Duodenal mucosa (tissue), 2 donors: ENCODE measurements at regions not wholly inside any gene's neighbourhood (a gene's known extent, or its start where the extent isn't known, plus 50 kb on each side); places are given as distances from the start of the nearest gene placed in this dataset.

Experiments used
- H3K27ac ChIP-seq: one replicate; pipeline ENCODE4 v1.7.0; 2013; ENCODE audit warnings: low read depth, low read length
- H3K27me3 ChIP-seq, 2 donors: one replicate each; pipeline ENCODE4 v1.7.0; 2013; ENCODE audit warnings: low read length in 2 of 2, control low read depth in 1 of 2; ENCODE audit not compliant: insufficient read depth in 2 of 2, control insufficient read depth in 1 of 2
- H3K36me3 ChIP-seq, 2 donors: one replicate each; pipeline ENCODE4 v1.7.0; 2013; ENCODE audit warnings: low read length in 2 of 2, control low read depth in 1 of 2; ENCODE audit not compliant: insufficient read depth in 2 of 2, control insufficient read depth in 1 of 2
- H3K4me1 ChIP-seq, 2 donors: one replicate each; pipeline ENCODE4 v1.7.0; 2013; ENCODE audit warnings: low read length in 2 of 2, control low read depth in 1 of 2; ENCODE audit not compliant: insufficient read depth in 2 of 2, control insufficient read depth in 1 of 2
- H3K4me3 ChIP-seq, 2 donors: one replicate each; pipeline ENCODE4 v1.7.0; 2013; ENCODE audit warnings: low read length in 2 of 2, low read depth in 1 of 2
- H3K9ac ChIP-seq, 2 donors: one replicate each; pipeline ENCODE4 v1.7.0; 2013; ENCODE audit warnings: low read length in 2 of 2, low read depth in 1 of 2
- H3K9me3 ChIP-seq, 2 donors: one replicate each; pipeline ENCODE4 v1.7.0; 2013; ENCODE audit warnings: low read length in 2 of 2, control low read depth in 1 of 2; ENCODE audit not compliant: control insufficient read depth in 1 of 2

DNA sequence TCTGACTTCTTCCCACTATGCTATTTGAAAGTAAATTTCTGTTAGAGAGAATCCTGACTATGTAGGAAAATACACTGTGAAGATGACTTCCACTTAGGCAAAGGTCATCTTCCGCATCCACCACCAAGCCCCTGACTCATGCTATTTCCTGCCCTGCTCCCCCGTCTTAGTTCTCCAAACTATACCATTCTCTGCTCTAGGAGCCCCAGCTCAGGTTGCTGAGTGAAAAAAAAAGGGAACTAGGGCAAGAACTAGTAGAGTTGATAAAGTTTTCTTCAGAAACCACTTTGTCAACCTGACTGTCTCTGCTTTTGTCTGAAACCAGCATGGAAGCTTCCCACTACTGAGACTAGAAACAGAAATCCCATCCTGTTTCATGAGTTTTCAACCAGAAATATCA is 96.9 kb downstream of the EVX1 start:
- peaks cover 0 to 5% of the 10 kb centered on the region in 2 donors for H3K27me3 ChIP-seq

GRCh38 chr7:27344471-27344870 is 101.9 kb downstream of the EVX1 start:
- no peak overlapping the region for H3K9ac ChIP-seq
- H3K4me3 ChIP-seq, result no peak overlapping the region
- peaks cover 0 to 13% of the 10 kb centered on the region in 2 donors for H3K4me1 ChIP-seq
- H3K36me3 ChIP-seq, result no peaks in the 10 kb centered on the region
- H3K27ac ChIP-seq, result no peak overlapping the region
- no peaks in the 10 kb centered on the region for H3K9me3 ChIP-seq
- H3K27me3 ChIP-seq, result peaks cover 0 to 7% of the 10 kb centered on the region in 2 donors

More for the DNA sequence above, 96.9 kb downstream of the EVX1 start:
- Histone ChIP-seq H3K9me3 (no peaks in the 10 kb centered on the region), H3K36me3 (no peaks in the 10 kb centered on the region), H3K4me1 (no peaks in the 10 kb centered on the region), H3K4me3 (no peak overlapping the region), H3K27ac (no peak overlapping the region), H3K9ac (no peak overlapping the region)

DNA sequence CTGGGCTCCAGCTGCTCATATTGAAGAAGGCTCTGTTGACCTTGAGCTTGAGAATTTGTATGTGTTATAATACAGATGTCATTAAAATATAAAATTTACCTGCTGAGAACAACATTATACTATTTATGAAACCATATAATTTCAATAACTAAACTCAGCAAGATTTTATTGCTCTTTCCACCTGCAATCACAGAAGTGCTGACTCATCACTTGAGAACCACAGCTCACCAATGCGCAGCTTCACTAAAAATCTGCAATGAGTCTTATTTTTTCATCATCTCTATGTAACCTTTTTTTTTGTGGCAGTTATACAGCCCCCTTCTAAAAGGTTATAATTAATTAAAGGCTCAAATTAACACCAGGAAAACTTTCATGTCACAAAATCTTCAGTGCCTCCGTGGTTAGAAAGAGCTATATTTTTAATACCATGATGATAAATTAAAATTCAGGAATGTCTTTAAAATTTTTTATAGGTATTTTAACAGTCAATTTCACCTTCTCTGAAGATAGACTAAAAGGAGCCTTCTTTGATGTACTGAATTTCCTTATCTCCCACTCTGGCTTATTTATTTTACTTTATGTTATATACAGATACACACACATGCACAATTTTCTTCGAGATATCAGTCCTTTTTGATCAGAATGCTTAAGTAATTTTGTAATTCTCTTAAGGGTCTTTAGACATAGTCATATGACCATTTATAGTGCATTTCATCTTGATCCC is 102.7 kb downstream of the EVX1 start:
- Histone ChIP-seq H3K9ac (no peak overlapping the region), H3K4me3 (no peak overlapping the region), H3K27me3 (peaks cover 0 to 7% of the 10 kb centered on the region in 2 donors), H3K9me3 (no peaks in the 10 kb centered on the region), H3K36me3 (no peaks in the 10 kb centered on the region), H3K4me1 (peaks cover 0 to 13% of the 10 kb centered on the region in 2 donors), H3K27ac (no peak overlapping the region)

DNA sequence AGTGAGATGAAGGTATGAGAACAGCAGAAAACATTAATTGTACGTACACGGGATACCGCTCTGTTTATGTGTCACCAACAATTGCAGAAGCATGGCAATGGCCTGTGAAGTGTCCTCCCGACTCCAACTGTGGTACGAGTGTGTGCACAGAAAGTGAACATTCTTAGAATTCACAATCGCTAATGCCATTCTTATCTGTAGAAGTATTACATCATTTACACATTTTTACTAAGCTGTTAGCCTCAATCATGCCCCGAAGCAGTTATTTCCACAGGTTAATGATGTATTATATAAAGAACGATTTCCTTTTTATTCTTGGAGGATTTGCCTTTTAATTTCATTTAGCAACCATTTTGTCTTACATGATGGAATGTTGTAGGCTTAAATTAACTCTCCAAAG is 103.4 kb downstream of the EVX1 start:
- Histone ChIP-seq H3K36me3 (no peaks in the 10 kb centered on the region), H3K27ac (no peak overlapping the region), H3K4me3 (no peak overlapping the region), H3K9ac (no peak overlapping the region), H3K27me3 (peaks cover 0 to 7% of the 10 kb centered on the region in 2 donors), H3K4me1 (peaks cover 0 to 13% of the 10 kb centered on the region in 2 donors), H3K9me3 (no peaks in the 10 kb centered on the region)

DNA sequence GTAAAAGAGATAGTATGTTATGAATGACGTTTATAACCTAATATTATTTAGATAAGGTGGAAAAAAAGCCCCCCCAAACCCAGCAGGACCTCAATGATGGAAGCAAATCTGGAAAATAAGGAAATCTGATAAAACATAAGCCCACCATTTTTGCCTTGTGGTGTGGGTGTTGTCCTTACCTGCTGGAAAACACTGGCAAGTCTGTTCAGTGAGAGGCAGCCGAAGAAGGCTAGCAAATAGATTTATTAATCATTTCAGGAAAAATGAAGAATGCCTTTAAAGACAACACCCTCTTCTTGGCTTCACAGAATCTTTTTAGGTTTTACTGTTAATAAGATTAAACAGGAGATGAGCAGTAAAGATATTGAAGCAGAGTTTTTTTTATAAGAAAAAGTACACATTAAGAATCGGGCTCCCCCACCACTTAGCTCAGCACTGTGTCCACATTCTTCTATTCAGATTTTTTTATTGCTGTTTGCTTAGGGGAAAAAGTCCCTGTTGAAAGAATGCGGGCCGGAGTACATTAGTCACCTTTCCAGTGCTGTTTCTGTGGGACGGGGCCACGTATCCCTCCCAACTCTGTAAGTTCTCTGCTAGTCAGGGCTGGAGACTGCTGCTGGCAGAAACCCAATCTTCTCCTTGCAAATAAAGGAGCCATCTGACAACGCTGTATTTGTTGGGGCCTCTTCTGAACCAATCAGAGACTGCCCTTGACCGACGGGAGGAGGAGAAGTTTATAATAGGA is 104.1 kb downstream of the EVX1 start:
- H3K4me3 ChIP-seq, result no peak overlapping the region
- H3K9me3 ChIP-seq, result no peaks in the 10 kb centered on the region
- H3K27ac ChIP-seq, result no peak overlapping the region
- H3K9ac ChIP-seq, result no peak overlapping the region
- peaks cover 0 to 5% of the 10 kb centered on the region in 2 donors for H3K27me3 ChIP-seq
- no peaks in the 10 kb centered on the region for H3K36me3 ChIP-seq
- peaks cover 0 to 13% of the 10 kb centered on the region in 2 donors for H3K4me1 ChIP-seq

DNA sequence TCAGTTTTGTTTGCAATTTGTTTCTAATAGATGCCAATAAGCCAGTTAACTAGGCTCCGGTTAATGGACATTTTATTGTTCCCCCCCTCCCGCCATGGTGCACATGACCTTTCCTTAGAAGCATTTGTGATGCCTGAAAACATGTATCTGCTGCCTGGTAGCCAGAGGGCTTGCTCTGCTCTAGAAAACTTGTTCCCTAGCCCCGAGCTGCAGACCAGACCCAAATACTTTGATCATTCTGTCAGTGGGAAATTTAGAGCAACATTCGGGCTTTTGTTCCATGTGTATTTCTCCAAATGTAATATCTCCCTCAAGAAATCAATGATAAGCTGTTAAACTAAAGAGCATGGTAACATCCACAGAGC is 104.7 kb downstream of the EVX1 start:
- H3K9ac ChIP-seq, result no peak overlapping the region
- H3K36me3 ChIP-seq, result no peaks in the 10 kb centered on the region
- no peaks in the 10 kb centered on the region for H3K9me3 ChIP-seq
- H3K4me1 ChIP-seq, result peaks cover 0 to 13% of the 10 kb centered on the region in 2 donors
- H3K27me3 ChIP-seq, result peaks cover 0 to 2% of the 10 kb centered on the region in 2 donors
- H3K4me3 ChIP-seq, result no peak overlapping the region
- H3K27ac ChIP-seq, result no peak overlapping the region

DNA sequence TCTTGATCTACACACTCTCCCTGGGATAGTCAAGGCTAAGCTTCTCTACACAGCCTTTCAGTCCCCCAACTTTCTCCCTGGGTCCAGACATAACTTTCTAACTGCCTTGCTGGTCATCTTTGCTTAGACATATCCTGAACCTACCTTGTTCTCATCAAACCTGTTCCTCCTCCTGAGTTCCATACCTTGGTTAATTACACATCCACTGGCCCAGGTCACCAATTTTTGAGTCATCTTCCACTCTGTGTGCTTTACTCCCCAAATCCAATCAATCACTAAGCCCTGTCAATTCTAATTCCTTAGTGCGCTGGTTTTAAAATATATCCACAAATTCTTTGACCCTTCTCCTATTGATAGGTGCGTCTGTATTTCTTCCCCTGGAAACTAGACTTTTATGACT is 107.0 kb downstream of the EVX1 start:
- Histone ChIP-seq H3K27ac (no peak overlapping the region), H3K4me3 (no peak overlapping the region), H3K27me3 (peaks cover 0 to 2% of the 10 kb centered on the region in 2 donors), H3K9me3 (no peaks in the 10 kb centered on the region), H3K4me1 (peaks cover 0 to 13% of the 10 kb centered on the region in 2 donors), H3K36me3 (no peaks in the 10 kb centered on the region), H3K9ac (no peak overlapping the region)

- H3K4me3 ChIP-seq, result no peak overlapping the region
- H3K4me1 ChIP-seq, result peaks cover 0 to 8% of the 10 kb centered on the region in 2 donors
- H3K27me3 ChIP-seq, result peaks cover 0 to 2% of the 10 kb centered on the region in 2 donors
- H3K9ac ChIP-seq, result no peak overlapping the region
- H3K9me3 ChIP-seq, result no peaks in the 10 kb centered on the region
- no peaks in the 10 kb centered on the region for H3K36me3 ChIP-seq
- H3K27ac ChIP-seq, result no peak overlapping the region
Measured at GRCh38 chr7:27351137-27351536, 108.5 kb downstream of the EVX1 start.

GRCh38 chr7:27351786-27352185 is 109.2 kb downstream of the EVX1 start:
- H3K4me1 ChIP-seq, result peaks cover 0 to 3% of the 10 kb centered on the region in 2 donors
- no peaks in the 10 kb centered on the region for H3K9me3 ChIP-seq
- no peak overlapping the region for H3K27ac ChIP-seq
- H3K9ac ChIP-seq, result no peak overlapping the region
- no peaks in the 10 kb centered on the region for H3K36me3 ChIP-seq
- H3K4me3 ChIP-seq, result no peak overlapping the region
- H3K27me3 ChIP-seq, result peaks cover 0 to 2% of the 10 kb centered on the region in 2 donors
